ENCODE measurements at regions not wholly inside any gene's neighbourhood (a gene's known extent, or its start where the extent isn't known, plus 50 kb on each side); places are given as distances from the start of the nearest gene placed in this dataset.
"Not testable (repeated sequence)": the region's sequence is repeated elsewhere in the genome, so short reads cannot be mapped to it uniquely, and the experiment has no call there.

DNA sequence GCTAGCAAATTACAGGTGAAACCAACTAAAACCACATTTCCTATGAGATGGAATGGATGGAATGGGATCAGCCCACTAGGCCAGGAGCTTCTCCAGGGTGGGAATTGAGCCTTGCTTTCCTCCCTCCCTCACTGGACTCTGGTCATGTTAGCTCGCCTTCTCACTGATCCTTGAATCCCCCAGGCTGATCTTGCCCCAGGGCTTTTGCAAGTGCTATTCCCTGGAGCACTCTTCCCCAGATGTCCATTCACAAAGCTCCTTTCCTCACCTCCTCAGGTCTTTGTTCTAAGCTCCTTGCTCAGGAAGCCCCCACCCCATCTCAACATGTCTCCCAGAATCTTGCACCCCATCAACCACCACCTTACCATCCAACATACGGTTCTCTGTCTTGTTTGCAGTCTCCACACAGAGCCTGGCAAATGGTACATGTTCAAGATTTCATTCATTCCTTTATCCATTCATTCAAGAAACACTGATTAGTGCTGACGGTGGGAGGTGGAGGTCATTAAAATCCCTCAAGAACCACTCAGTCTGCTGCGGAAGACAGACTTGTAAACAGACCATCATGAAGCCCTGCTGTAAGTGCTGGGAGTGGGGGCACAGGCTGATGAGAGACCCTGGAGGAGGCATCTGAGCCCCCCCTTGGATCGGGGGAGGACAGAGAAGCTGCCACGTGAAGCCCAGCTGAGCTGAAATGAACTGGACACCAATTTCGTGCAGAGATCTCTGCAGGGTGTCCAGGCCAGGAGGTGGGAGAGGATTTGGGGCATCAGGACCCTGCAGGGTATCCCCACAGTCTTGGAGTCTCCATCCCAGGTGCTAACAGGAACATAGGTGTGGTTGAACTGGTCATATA lies 141.7 kb downstream of the BARX1 start:
- no peak for DNase-seq (ENCODE audit: low read depth in 2 of 2)

DNA sequence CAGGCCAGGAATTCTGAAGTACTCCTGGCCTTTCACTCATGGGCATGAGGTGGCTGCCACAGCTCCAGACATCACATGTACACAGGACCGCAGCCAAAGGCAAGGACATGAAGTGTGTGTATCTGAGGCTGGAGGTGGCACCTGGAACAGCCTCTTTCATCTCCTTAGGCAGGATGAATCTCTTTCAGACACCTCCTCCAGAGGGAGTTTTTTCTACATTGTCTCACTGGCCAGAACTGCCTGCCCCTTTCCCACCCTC lies 142.8 kb downstream of the BARX1 start:
- DNase-seq (ENCODE audit: low read depth in 2 of 2), result no peak

DNA sequence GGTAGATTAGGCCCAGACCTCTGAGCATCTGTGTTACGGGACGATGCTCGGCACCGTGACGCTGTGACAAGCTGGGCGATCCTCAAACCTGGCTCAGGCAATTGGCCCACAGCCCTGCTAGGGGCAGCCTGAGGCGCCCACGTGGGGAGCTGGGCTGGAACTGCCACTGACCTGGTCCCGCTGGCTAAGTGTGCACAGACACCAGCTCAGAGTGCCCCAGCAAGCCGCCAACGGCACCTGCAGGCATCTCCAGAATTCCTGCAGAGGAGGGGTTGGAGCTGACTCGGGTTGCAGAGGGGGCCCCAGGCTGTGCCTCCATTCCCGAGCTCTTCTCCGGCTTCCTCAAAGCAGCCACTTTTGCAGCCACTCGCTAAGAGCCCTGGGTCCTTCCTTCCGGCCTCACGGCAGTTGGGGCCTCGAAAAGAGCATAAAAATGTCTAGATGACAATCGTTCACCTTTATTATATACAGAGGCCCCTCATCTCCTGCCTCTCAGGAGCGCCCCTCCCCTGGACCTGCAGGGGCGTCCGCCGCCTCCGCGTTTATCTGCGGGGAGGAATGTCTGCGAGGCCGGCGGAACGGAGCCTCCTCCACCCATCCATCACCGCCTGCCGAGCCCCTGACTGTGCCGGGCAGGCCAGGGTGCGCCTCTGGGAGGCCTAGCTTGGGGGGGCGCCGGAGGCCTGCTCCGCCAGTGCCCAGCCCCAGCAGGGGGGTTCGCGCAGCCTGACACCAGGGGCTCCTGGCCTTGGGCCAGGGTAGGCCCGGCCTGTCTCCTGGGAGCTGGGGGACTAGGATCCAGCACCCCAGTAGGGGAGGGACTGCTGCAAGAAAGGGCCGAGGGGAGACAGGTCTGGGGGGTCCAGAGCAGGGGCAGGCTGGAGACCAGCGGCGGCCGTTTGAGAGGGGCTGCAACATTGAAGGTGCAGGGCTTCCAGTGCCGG lies 144.9 kb downstream of the BARX1 start:
- DNase-seq (ENCODE audit: low read depth in 2 of 2), result no peak

DNA sequence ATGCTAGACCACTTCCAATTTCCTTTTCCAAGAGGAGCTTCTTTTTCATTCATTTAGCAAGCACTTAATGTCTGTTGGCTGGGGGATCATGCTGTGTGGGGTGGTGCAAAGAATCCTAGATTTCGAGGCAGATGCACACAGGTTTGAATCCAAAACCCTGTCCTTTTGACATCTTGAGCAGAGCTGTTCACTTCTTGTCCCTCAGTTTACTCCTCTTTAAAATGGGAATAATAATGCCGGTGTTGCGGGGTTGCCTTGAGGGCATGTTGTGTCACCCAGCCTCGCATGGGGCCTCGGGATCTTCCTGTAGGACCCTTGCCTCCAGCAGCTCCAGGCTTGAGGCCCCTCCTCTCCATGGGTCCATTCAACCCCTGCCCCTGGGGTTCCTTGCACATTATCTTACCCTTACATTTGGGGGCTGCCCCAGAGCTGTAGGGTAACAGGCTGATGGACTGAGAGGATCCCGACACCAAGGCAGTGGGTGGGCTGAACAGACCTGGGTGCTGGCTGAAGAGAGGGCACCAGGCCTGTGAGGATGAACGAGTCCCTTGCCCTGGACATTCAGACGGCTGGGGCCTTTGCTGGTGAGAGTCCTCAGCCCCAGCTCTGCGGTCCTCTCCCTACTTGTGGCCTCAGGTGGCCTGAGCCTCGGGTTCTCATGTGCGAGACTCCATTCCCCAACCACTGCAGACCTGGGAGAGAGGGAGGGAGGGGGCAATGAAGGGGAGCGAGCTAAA lies 145.8 kb downstream of the BARX1 start:
- DNase-seq (ENCODE audit: low read depth in 2 of 2), result no peak

DNA sequence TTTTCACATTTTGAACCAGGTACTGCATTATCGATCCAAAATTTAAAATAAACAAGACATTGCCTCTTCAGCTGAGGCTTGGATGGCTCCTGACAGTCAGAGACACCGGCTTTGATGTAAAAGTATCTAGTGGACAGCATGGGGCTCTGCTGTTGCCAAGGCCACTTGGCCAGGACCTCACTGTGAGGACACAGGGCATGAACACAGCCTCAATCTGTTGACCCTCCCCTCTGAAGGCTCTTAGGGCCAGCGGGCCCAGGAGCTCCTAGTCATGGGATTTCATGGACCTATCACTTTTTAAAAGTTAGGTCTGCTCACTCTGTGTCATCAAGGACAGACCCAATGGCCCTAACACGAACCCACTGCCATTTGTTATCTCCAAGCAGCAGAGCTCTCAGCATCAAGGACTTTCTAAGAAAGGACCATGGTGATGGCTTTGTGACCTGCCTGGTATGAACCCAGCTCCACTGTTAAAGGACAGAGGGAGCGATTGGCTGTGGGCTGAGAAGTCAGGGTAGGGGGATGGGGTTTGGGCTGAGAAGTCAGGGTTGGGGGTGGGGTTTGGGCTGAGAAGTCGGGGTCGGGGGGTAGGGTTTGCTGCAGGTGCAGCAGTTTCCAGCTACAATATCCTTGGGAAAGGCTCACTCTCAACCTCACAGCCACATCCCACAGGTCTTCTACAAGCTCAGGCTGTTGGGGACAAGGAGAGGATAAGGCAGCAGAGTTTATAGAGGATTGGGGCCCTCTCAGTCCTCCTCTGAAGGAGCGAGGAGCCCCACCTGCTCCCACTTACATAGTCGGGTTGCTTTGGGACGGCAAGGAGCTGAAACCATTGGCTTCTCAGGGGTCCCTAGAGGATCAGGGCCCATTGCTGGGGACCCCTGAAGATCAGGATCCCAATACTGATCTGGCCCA lies 146.8 kb downstream of the BARX1 start:
- no peak for DNase-seq (ENCODE audit: low read depth in 2 of 2)

DNA sequence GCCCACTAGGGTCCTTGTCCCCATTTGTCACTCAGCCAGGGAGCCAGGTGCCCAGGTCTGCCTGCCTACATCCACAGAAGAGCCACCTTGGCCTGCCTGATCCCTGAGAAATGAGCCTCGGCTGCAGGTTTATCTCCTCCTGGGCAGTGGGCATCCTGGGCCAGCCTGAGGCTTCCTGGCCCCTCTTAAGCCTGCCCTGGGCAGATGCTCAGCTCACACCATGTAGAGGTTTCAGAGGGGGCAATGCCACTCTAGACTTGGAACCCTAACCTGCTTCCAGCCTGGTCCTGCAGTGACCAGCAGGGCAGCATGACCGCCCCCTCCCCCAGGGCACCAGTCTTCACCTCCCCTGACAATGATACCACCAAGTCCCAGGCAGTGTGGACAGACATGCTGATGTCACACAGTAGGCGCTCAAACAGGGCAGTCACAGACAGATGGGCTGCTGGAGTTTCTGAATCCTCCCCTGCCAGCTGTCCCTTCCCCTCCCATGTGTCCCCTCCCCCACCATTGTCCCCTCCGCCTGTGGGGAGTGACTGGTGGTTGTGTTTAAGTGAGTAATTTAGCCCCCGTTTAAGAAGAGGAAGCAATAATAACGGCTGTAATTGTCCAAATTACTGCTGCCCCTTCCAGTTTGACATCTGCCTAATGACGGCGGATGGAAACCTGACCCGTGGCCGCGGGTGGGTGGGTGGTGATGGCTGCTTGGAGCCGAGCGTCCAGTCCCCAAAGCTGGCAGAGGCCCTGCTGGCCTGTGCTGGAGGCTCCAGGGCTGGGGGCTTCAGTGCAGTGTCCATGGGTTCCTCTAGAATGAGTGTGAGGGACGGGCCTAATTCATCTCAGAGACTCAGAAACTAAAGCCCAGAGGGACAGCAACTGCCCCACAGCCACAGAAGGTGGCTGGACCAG lies 147.7 kb downstream of the BARX1 start:
- DNase-seq (ENCODE audit: low read depth in 2 of 2), result no peak

DNA sequence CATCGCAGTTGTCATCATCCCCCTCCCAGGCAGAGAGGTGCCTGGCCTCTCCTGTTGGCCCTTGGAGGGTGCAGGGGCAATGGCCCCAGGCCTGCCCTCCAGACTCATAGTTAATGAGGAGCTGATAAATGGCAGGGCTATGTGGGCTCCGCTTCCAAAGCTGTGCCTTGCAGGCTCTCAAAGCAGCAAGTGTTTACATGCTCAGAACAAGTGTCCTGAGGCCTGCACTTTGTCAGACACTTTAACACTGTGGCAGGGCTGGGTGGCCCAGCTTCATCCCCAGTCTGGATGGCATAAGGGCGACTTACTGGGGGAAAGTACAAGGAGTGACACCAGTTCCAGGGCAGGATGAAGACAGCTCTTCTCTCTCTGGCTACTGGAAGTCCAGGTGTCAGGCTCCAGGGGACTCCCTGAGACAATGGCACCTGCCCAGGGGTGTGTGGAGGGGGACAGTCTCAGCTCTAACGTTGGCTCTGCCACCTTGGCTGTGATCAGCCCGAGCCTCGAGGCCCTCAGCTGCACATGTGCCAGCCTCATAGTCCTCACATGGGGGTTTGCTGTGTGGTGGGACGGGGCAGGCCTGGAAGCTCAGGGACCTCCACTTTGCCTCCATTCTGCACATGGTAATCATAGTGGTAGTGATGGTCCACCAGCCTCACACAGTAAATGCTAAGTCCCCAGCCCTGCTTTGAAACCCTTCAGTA lies 153.4 kb downstream of the BARX1 start:
- DNase-seq (ENCODE audit: low read depth in 2 of 2), result no peak

DNA sequence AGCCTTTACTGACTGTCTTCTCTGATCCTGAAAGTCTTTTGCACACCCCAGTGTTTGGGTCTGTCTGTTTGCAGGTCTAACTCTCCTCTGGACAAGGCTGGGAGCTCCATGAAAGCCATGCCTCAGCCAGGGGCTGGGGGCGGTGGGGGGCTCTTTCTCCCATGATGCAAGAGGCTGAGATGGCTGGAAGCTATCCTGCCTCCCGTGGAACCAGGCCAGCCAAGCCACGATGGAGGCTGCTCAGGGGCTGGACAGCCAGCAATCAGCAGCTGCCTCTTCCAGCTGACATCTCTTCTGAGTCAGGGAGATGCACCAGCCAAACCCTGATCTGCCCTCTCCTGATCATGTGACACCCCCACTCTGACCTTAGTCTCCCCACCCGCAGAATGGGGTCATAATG lies 154.0 kb downstream of the BARX1 start:
- DNase-seq (ENCODE audit: low read depth in 2 of 2), result no peak

DNA sequence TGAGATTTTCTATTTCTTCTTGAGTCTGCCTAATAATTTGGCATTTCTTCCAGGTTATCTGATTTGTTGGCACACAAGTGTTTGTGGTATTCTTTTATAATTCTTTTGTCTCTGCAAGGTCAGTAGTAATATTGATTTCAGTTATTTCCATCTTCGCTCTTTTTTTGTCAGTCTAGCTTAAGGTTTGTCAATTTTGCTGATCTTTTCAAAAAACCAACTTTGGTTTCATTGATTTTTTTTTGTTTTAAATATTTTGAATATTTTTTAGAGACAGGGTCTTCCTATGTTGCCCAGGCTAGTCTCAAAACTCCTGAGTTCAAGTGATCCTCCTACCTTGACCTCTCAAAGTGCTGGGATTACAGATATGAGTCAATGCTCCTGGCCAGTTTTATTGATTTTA lies 162.8 kb downstream of the BARX1 start:
- DNase-seq (ENCODE audit: low read depth in 2 of 2), result no peak

DNA sequence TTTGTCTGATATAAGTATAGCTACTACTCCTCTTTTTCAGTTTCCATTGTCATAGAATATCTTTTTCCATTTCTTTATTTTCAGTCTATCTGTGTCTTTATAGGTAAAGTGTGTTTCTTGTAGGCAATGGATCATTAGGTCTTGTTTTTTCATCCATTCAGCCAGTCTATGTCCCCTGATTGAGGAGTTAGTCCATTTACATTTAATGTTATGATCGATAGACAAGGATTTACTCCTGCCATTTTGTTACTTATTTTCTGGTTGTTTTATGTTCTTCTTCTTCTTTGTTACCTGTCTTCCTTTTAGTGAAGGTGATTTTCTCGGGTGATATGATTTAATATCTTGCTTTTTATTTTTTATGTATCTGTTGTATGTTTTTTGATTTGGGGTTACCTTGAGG lies 169.0 kb downstream of the BARX1 start:
- DNase-seq (ENCODE audit: low read depth in 2 of 2), result no peak

DNA sequence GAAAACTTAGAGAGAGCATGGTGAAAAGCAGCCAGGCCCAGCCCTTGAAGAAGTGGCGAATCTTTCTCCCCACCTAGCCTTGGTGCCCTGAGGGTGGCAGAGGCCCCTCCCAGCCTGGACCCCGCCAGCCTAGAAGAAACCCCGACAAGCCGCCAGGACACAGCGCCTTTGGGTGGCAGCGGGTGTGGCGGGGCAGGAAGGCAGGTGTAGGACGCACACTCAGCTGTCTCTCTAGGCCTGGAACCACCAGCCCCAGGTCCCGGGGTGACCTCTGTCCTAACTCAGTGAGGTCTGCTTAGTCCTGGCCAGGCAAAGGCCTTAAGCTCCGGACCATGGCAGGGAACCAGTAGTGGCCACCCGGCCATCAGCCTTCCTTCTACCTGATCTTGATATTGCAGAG lies 178.3 kb downstream of the BARX1 start:
- no peak for DNase-seq (ENCODE audit: low read depth in 2 of 2)

DNA sequence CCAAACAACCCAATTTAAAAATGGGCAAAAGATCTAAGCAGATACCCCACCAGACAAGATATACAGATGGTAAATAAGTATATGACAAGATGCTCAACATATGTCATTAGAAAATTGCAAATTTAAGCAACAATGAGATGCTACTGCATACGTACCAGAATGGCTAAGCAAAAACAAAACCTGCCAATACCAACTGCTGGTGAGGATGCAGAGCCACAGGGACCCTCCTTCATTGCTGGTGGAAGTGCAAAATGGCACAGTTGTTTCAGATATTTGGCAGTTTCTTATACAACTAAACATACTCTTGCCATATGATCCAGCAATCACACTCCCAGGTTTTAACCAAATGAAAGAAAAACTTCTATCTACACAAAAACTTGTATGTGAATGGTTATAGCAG lies 178.9 kb downstream of the BARX1 start:
- no peak for DNase-seq (ENCODE audit: low read depth in 2 of 2)

DNA sequence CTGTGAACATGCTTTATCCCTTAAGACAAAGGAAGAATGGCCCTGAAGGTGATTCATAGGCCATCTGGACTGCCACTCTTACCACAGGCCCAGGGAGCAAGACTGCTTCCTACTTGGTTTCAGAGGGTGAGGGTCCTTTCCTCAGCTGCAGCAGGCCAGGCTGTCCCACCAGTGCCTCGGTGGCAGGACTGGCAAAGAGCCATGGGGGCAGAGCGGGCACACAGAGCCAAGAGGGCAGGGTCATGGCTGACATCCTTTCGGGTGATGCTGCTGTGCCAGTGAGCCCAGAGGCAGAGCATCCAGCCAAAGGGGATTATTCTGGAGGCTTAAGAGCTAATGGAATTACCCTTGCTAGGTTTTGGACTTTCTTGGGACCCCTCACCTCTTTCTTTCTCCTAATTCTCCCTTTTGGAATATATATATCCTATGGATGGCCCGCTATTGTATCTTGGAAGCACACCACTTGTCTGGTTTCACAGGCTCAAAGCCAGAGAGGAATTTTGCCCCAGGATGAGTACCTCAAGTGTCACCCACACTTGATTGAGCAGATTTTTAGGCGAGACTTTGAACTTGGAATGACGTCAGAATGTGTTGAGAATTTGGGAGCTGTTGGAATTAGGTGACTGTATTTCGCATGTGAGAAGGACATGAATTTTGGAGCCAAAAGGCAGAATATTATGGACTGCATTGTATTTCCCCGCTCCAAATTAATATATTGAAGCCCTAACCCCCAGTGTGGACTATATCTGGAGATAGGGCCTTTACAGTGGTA lies 180.6 kb downstream of the BARX1 start:
- DNase-seq (ENCODE audit: low read depth in 2 of 2), result no peak

DNA sequence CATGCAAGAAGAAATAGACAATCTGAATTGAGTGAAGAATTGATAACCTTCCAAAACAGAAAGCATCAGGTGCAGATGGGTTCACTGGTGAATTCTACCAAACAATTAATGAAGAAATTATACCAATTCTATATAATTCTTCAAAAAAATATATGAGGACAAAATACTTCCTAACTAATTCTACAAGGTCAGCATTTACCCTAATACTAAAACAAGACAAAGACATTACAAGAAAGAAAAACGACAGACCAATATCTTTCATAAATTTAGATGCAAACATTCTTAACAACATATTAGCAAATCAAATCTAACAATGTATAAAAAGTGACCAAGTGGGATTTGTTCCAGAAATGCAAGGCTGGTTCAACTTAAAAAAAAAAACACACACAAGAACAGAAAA lies 183.9 kb downstream of the BARX1 start:
- no peak for DNase-seq (ENCODE audit: low read depth in 2 of 2)

DNA sequence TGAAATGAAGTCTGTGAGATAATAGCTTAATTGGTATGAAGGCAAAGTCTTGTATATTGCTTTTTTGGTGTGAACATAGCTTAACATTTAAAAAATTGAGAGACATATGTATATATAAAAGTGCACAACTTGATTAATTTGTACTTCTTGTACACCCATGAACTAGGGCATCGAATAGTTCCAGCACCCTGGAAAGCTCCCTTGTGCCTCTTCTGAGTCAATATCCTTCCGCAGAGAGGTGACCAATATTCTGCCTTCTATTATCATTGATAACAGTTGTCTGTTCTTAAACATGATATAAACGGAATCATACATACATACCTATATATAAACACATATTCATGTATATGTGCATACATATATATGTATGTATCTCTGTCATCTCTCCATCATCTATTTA lies 185.4 kb downstream of the PHF2 start:
- no peak for DNase-seq (ENCODE audit: low read depth in 2 of 2)

DNA sequence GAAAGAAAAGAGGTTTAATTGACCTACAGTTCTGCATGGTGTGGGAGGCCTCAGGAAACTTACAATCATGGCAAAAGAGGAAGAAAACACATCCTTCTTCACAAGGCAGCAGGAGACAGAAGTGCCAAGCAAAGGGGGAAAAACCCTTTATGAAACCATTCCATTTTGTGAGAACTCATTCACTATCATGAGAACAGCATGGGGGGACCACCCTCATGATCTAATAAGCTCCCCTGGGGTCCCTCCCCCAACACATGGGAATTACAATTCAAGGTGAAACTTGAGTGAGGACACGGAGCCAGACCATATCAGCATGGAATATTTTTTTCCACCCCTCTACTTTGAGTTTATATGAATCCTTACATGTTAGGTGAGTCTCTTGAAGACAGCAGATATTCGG lies 173.7 kb downstream of the PHF2 start:
- no peak for DNase-seq (ENCODE audit: low read depth in 2 of 2)

DNA sequence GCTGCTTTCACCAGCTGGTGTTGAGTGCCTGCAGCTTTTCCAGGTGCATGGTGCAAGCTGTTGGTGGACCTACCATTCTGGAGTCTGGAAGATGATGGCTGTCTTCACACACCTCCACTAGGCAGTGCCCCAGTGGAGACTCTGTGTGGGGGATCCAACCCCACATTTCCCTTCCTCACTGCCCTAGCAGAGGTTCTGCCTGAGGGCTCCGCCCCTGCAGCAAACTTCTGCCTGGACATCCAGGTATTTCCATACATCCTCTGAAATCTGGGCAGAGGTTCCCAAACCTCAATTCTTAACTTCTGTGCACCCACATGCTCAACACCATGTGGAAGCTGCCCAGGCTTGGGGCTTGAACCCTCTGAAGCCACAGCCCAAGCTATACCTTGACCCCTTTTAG lies 172.4 kb downstream of the PHF2 start:
- not testable (repeated sequence) for DNase-seq (ENCODE audit: low read depth in 2 of 2)

DNA sequence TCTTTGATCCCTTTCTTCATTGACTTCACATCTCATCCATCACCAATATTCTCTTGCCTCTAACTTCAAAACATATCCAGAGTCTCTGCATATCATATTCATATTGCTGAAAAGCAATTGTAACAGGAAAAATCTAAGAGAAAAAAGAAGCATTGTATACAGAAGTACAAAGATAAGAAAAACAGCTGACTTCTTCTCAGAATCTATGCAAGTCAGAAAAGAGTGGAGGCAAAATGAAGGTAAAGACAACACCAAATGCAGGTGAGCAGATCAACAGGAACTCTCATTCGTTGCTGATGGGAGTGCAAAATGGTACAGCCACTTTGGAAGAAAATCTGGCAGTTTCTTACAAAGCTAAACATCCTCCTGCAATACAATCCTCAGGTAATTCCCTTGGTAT lies 155.6 kb downstream of the PHF2 start:
- no peak for DNase-seq (ENCODE audit: low read depth in 2 of 2)

DNA sequence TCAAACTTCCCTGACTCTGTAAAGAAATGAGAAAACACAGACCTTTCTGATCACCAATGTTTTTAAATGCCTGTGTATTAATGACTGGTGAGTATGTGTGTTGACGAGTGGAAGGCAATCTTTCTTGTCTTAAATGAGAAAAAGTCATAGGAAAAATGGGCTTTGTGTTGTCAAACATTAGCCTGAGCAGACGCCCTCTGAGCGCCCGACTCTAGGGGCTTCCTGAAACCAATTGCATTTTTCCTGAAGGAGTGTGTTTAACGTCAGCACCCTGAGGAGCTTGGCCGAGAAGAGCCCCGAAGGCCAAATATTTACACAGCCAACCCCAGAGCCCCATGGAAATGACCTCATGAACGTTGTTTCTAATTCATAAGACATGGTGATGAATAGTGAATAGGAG lies 154.3 kb downstream of the PHF2 start:
- DNase-seq (ENCODE audit: low read depth in 2 of 2), result no peak

All from stimulated activated CD4-positive, alpha-beta T cell treated with anti-CD3 and anti-CD28 coated beads, Interleukin-12 subunit alpha, Interleukin-12 subunit beta, amount 100 ng/mL, for 24 hours (primary cell).